Endothelial cell of umbilical vein (primary cell): ENCODE measurements at regions not wholly inside any gene's neighbourhood (a gene's known extent, or its start where the extent isn't known, plus 50 kb on each side); places are given as distances from the start of the nearest gene placed in this dataset.

Experiments used
- BruUV-seq: library from RNA; stranded (reverse); fragments of 400-500 nt; replicated peaks from 2 replicates; lab custom pipeline; 2021; lab: Mats Ljungman, UMichigan
- CTCF ChIA-PET: fragments of 300-600, 350-600 bp; sonication (Branson Sonifier 250); formaldehyde crosslinking; loops from one replicate; lab custom pipeline; 2021; ENCODE audit warnings: antibody characterized with exemption, inconsistent platforms; lab: Charles Lee
- POLR2A ChIA-PET: fragments of 300-600, 350-600 bp; sonication (Branson Sonifier 250); formaldehyde crosslinking; loops from one replicate; lab custom pipeline; 2021; ENCODE audit warnings: antibody characterized with exemption, inconsistent platforms; lab: Charles Lee
- DNase-seq: peaks from one replicate; pipeline ENCODE4 v3.0.0-alpha.2; 2011; ENCODE audit warnings: low read depth, low spot score
- FAIRE-seq: peaks from 2 replicates; lab custom pipeline; 2011; peaks lifted over from hg19 to GRCh38; lab: Jason Lieb, UNC
- H2AFZ ChIP-seq: 2 replicates; pipeline ENCODE4 v1.6.0; 2012; ENCODE audit warnings: low read depth, low read length, control low read depth, inconsistent platforms
- H3K27ac ChIP-seq: 2 replicates; pipeline ENCODE4 v1.5.1; 2011; ENCODE audit warnings: low read depth, mild to moderate bottlenecking, control low read depth, low read length, moderate library complexity; ENCODE audit not compliant: insufficient read depth
- H3K27me3 ChIP-seq, 2 experiments: 2 replicates each; pipeline versions ENCODE4 v1.6.0 to v1.6.1; 2011; ENCODE audit warnings: low read length in 2 of 2, mixed read lengths in 1 of 2; ENCODE audit not compliant: control insufficient read depth in 2 of 2, insufficient read depth in 2 of 2
- H3K36me3 ChIP-seq, 2 experiments: 2 replicates in 1 of 2; 3 replicates in 1 of 2; pipeline ENCODE4 v1.5.1; 2011; ENCODE audit warnings: low read length in 2 of 2, mild to moderate bottlenecking in 1 of 2, moderate library complexity in 1 of 2; ENCODE audit not compliant: control insufficient read depth in 2 of 2, insufficient read depth in 2 of 2; ENCODE audit errors: extremely low read depth in 1 of 2
- H3K4me1 ChIP-seq: 3 replicates; pipeline ENCODE4 v1.5.1; 2011; ENCODE audit warnings: mild to moderate bottlenecking, low read length; ENCODE audit not compliant: control insufficient read depth, insufficient read depth; ENCODE audit errors: extremely low read depth
- H3K4me2 ChIP-seq: 2 replicates; pipeline ENCODE4 v1.6.1; 2011; ENCODE audit warnings: low read length, control low read depth, mixed read lengths; ENCODE audit not compliant: insufficient read depth
- H3K4me3 ChIP-seq, 3 experiments: fragments of 200-600 bp in 1 of 3; sonication (generic), shearing (Covaris generic) in 1 of 3; replicated peaks in 1 of 3; 2 replicates each; pipeline ENCODE4 v1.5.1; 2011 to 2016; ENCODE audit warnings: control low read depth in 3 of 3, low read length in 3 of 3, mild to moderate bottlenecking in 2 of 3, inconsistent platforms in 1 of 3, low read depth in 1 of 3, moderate library complexity in 1 of 3; ENCODE audit not compliant: insufficient read depth in 1 of 3
- H3K79me2 ChIP-seq: 2 replicates; pipeline ENCODE4 v1.6.0; 2012; ENCODE audit warnings: low read length, inconsistent platforms; ENCODE audit not compliant: control insufficient read depth, insufficient read depth
- H3K9ac ChIP-seq: replicated peaks from 2 replicates; pipeline ENCODE3; 2011; ENCODE audit warnings: low read length, control low read depth; ENCODE audit not compliant: insufficient read depth; ENCODE audit errors: extremely low read depth
- H3K9me1 ChIP-seq: replicated peaks from 3 replicates; pipeline ENCODE4 v1.6.0; 2011; ENCODE audit warnings: mild to moderate bottlenecking, low read length; ENCODE audit not compliant: control insufficient read depth, insufficient read depth; ENCODE audit errors: extremely low read depth
- H3K9me3 ChIP-seq: replicated peaks from 2 replicates; pipeline ENCODE4 v1.5.1; 2012; ENCODE audit warnings: low read length, inconsistent platforms; ENCODE audit not compliant: control insufficient read depth, insufficient read depth
- H4K20me1 ChIP-seq: replicated peaks from 2 replicates; pipeline ENCODE3; 2011; ENCODE audit warnings: mild to moderate bottlenecking, low read length; ENCODE audit not compliant: control insufficient read depth, insufficient read depth; ENCODE audit errors: extremely low read depth
- CTCF ChIP-seq, 2 donors: IDR thresholded peaks; 1 replicate in 1 of 2; 2 replicates in 1 of 2; pipeline ENCODE4 v1.5.1; 2011; ENCODE audit warnings: low read length in 2 of 2, mild to moderate bottlenecking in 2 of 2, moderate library complexity in 2 of 2, control low read depth in 1 of 2, inconsistent platforms in 1 of 2, low read depth in 1 of 2; ENCODE audit not compliant: insufficient read depth in 1 of 2; ENCODE audit errors: extremely low read depth in 1 of 2
- EZH2 ChIP-seq: IDR thresholded peaks from 2 replicates; pipeline ENCODE4 v1.6.1; 2012; ENCODE audit warnings: borderline replicate concordance, low read depth, mild to moderate bottlenecking, moderate library complexity, low read length, inconsistent platforms; ENCODE audit not compliant: severe bottlenecking
- FOS ChIP-seq: IDR thresholded peaks from 2 replicates; pipeline ENCODE4 v1.6.1; 2011; ENCODE audit warnings: mild to moderate bottlenecking, low read length, moderate library complexity, borderline replicate concordance; ENCODE audit not compliant: insufficient read depth
- GATA2 ChIP-seq: IDR thresholded peaks from 2 replicates; pipeline ENCODE4 v1.7.0; 2011; ENCODE audit warnings: low read depth, mild to moderate bottlenecking, moderate library complexity, mixed read lengths, low read length; ENCODE audit not compliant: insufficient read length, insufficient read depth
- JUN ChIP-seq: IDR thresholded peaks from 2 replicates; pipeline ENCODE4 v1.6.1; 2011; ENCODE audit warnings: borderline replicate concordance, low read depth; ENCODE audit not compliant: insufficient read length, insufficient read depth
- MYC ChIP-seq: IDR thresholded peaks from one replicate; pipeline ENCODE4 v1.6.1; 2011; ENCODE audit warnings: mild to moderate bottlenecking, low read depth, low read length
- POLR2A ChIP-seq: IDR thresholded peaks from 2 replicates; pipeline ENCODE4 v1.6.1; 2012; ENCODE audit warnings: low read depth, mild to moderate bottlenecking, control low read depth, low read length
- POLR2AphosphoS5 ChIP-seq: IDR thresholded peaks from 2 replicates; pipeline ENCODE4 v1.6.1; 2012; ENCODE audit warnings: low read depth, mild to moderate bottlenecking, control low read depth, low read length, moderate library complexity; ENCODE audit not compliant: insufficient read depth
- dilution Hi-C: fragments of 300-500 bp; cut with MboI; formaldehyde crosslinking; loops from one replicate; pipeline ENCODE4 v1.15.0; 2019; ENCODE audit warnings: low sequenced_read_pairs; ENCODE audit not compliant: extremely low pct_ligation_motif_present
- intact Hi-C: fragments of 100-400 bp; cut with micrococcal nuclease; formaldehyde crosslinking; loops from one replicate; pipeline ENCODE4 v1.10.0; 2022
- TF ChIP-seq, protein P1 (sequence below): IDR thresholded peaks from 2 replicates; pipeline ENCODE4 v1.6.1; 2011; ENCODE audit not compliant: insufficient read depth, insufficient read length

GRCh38 chr6:97401533-97401932, 118.5 kb upstream of the MMS22L start:
- CTCF ChIA-PET: interaction anchor here (1.0 to 3.1 kb wide), 2 partner anchors 130 to 187 kb away, joined by 3 to 7 read pairs; no protein-coding TSS in a partner anchor

DNA sequence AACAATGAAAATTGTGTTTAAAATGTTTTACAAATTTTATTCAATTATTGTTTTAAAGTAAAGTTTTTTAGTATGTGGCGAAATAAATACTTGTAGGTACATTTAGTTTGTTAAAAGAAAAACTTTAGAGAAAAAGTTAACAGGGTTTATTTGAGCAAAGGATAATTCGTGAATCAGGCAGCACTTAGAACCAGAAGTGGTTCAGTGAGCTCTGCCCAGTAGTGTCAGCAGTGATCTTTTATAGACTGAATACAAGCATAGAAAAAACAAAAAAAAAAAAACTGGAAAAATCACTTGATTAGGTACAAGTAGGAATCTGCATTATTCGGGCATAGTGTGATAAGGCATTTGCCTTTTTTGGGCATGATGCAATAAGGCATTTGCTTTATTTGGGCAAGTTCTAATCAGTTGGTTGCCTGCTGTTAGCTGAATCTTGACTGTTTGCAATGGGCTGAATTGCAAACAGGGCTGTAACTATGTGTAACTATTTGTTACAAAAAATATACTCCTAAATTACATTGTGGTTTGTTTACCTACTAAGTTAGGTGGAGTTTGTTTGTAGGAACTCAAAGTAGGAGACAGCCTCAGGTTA, 122.9 kb upstream of the MMS22L start:
- no peak overlapping the region for H3K9ac ChIP-seq
- no peak overlapping the region for H3K4me3 ChIP-seq
- no peaks in the 10 kb centered on the region for H3K9me1 ChIP-seq
- H3K4me2 ChIP-seq: no peak overlapping the region
- FAIRE-seq: no peak
- peaks cover 6% of the 10 kb centered on the region for H3K4me1 ChIP-seq
- no peaks in the 10 kb centered on the region for H4K20me1 ChIP-seq
- dilution Hi-C loops: no loop called here
- H3K9me3 ChIP-seq: no peaks in the 10 kb centered on the region
- ChIA-PET POLR2A (no interaction called here), CTCF (interaction anchor here (1.3 kb wide), 1 partner anchor 1713 kb away, joined by 4 read pairs; no protein-coding TSS in a partner anchor)
- no peak overlapping the region for H2AFZ ChIP-seq
- H3K27ac ChIP-seq: no peak overlapping the region
- H3K36me3 ChIP-seq: no peaks in the 10 kb centered on the region
- BruUV-seq: no TSS peak
- no peak for DNase-seq
- TF ChIP-seq POLR2A (no peak), FOS (no peak), CTCF (IDR thresholded peaks at IDR 0.05; ENCODE audit: extremely low read depth in 1 of 2, insufficient read depth in 1 of 2, low read depth in 1 of 2, low read length in 2 of 2) (no peak), EZH2 (no peak), GATA2 (no peak), JUN (no peak), POLR2AphosphoS5 (no peak), MYC (no peak)
- TF ChIP-seq, protein P1, sequence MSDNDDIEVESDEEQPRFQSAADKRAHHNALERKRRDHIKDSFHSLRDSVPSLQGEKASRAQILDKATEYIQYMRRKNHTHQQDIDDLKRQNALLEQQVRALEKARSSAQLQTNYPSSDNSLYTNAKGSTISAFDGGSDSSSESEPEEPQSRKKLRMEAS: no peak
- no peaks in the 10 kb centered on the region for H3K79me2 ChIP-seq
- intact Hi-C loops: no loop called here
- peaks cover 2 to 7% of the 10 kb centered on the region in 2 experiments for H3K27me3 ChIP-seq

More at GRCh38 chr6:97401533-97401932, 118.5 kb upstream of the MMS22L start:
- H3K9me1 ChIP-seq: no peaks in the 10 kb centered on the region
- dilution Hi-C loops (no loop called here), intact Hi-C loops (no loop called here)
- no peaks in the 10 kb centered on the region for H3K79me2 ChIP-seq
- no peak overlapping the region for H3K4me3 ChIP-seq
- FAIRE-seq (peak; percentile 80), DNase-seq (peak; percentile 69)
- peak; percentile 70 for TF ChIP-seq GATA2
- peak; percentile 45 for TF ChIP-seq JUN
- no peak for TF ChIP-seq FOS
- no peaks in the 10 kb centered on the region for H3K36me3 ChIP-seq
- no peaks in the 10 kb centered on the region for H4K20me1 ChIP-seq
- peak overlapping the region; percentile 55 for H3K4me2 ChIP-seq
- H3K9ac ChIP-seq: no peak overlapping the region
- H2AFZ ChIP-seq: no peak overlapping the region
- H3K4me1 ChIP-seq: peaks cover 6% of the 10 kb centered on the region
- BruUV-seq: no TSS peak
- H3K27me3 ChIP-seq: peaks cover 2 to 7% of the 10 kb centered on the region in 2 experiments
- H3K27ac ChIP-seq: no peak overlapping the region
- POLR2A ChIA-PET: interaction anchor here (0.5 kb wide), 1 partner anchor 479 kb away, joined by 3 read pairs; no protein-coding TSS in a partner anchor
- no peaks in the 10 kb centered on the region for H3K9me3 ChIP-seq
